ENCODE measurements at regions not wholly inside any gene's neighbourhood (a gene's known extent, or its start where the extent isn't known, plus 50 kb on each side); places are given as distances from the start of the nearest gene placed in this dataset.

GRCh38 chrX:112901869-112902725 is 61.5 kb upstream of the AMOT start:
- Histone ChIP-seq H3K27me3 (ENCODE audit: control insufficient read depth, insufficient read depth, low read length) (peaks cover 2% of the 10 kb centered on the region; the same call in 1 of the 2 replicates), H3K9me3 (ENCODE audit: control insufficient read depth, insufficient read depth, low read depth, low read length) (no peaks in the 10 kb centered on the region), H3K4me3 (ENCODE audit: low read depth, low read length) (no peak overlapping the region), H3K36me3 (ENCODE audit: control insufficient read depth, insufficient read depth, low read length) (no peaks in the 10 kb centered on the region), H3K4me1 (ENCODE audit: control insufficient read depth, insufficient read depth, low read length) (peaks cover 4% of the 10 kb centered on the region; the same call in 1 of the 2 replicates), H3K9ac (ENCODE audit: low read length) (no peak overlapping the region), H3K27ac (ENCODE audit: low read depth, low read length) (no peak overlapping the region)

- H3K9me3 ChIP-seq (ENCODE audit: control insufficient read depth, insufficient read depth, low read depth, low read length) = no peaks in the 10 kb centered on the region
- no peaks in the 10 kb centered on the region for H3K36me3 ChIP-seq (ENCODE audit: control insufficient read depth, insufficient read depth, low read length)
- H3K4me1 ChIP-seq (ENCODE audit: control insufficient read depth, insufficient read depth, low read length) = no peaks in the 10 kb centered on the region
- no peak overlapping the region for H3K9ac ChIP-seq (ENCODE audit: low read length)
- H3K27me3 ChIP-seq (ENCODE audit: control insufficient read depth, insufficient read depth, low read length) = peaks cover 5% of the 10 kb centered on the region; the same call in 1 of the 2 replicates
- no peak overlapping the region for H3K27ac ChIP-seq (ENCODE audit: low read depth, low read length)
- H3K4me3 ChIP-seq (ENCODE audit: low read depth, low read length) = no peak overlapping the region
Measured at GRCh38 chrX:112896051-112896450, 55.4 kb upstream of the AMOT start.

Measured in HUES6 (cell line).